ENCODE measurements at regions not wholly inside any gene's neighbourhood (a gene's known extent, or its start where the extent isn't known, plus 50 kb on each side); places are given as distances from the start of the nearest gene placed in this dataset.
"Not testable (repeated sequence)": the region's sequence is repeated elsewhere in the genome, so short reads cannot be mapped to it uniquely, and the experiment has no call there.

GRCh38 chr5:135740475-135740874 lies 94.0 kb upstream of the SLC25A48 start:
- TF ChIP-seq CTCF (IDR thresholded peaks at IDR 0.05) = no peak
- H3K4me3 Mint-ChIP-seq = no peak overlapping the region
- no peak overlapping the region for H3K27ac Mint-ChIP-seq
- H3K9me3 Mint-ChIP-seq = no peaks in the 10 kb centered on the region
- H3K4me1 Mint-ChIP-seq (ENCODE audit: low read depth) = no peaks in the 10 kb centered on the region
- no peaks in the 10 kb centered on the region for H3K36me3 Mint-ChIP-seq (ENCODE audit: low read depth)
- peaks cover 35% of the 10 kb centered on the region for H3K27me3 Mint-ChIP-seq (ENCODE audit: insufficient read depth)
- no peak for DNase-seq

- no peak overlapping the region for H3K4me3 Mint-ChIP-seq
- no peaks in the 10 kb centered on the region for H3K36me3 Mint-ChIP-seq (ENCODE audit: low read depth)
- no peaks in the 10 kb centered on the region for H3K4me1 Mint-ChIP-seq (ENCODE audit: low read depth)
- no peaks in the 10 kb centered on the region for H3K9me3 Mint-ChIP-seq
- no peak for TF ChIP-seq CTCF (IDR thresholded peaks at IDR 0.05)
- H3K27me3 Mint-ChIP-seq (ENCODE audit: insufficient read depth) = peaks cover 36% of the 10 kb centered on the region
- DNase-seq = peak; percentile 11
- H3K27ac Mint-ChIP-seq = no peak overlapping the region
These were observed 95.0 kb upstream of the SLC25A48 start for GRCh38 chr5:135739383-135739981.

- no peak overlapping the region for H3K27ac Mint-ChIP-seq
- H3K9me3 Mint-ChIP-seq = no peaks in the 10 kb centered on the region
- TF ChIP-seq CTCF (IDR thresholded peaks at IDR 0.05) = no peak
- no peaks in the 10 kb centered on the region for H3K4me1 Mint-ChIP-seq (ENCODE audit: low read depth)
- no peak overlapping the region for H3K4me3 Mint-ChIP-seq
- peaks cover 36% of the 10 kb centered on the region for H3K27me3 Mint-ChIP-seq (ENCODE audit: insufficient read depth)
- no peaks in the 10 kb centered on the region for H3K36me3 Mint-ChIP-seq (ENCODE audit: low read depth)
- no peak for DNase-seq
These were observed 95.9 kb upstream of the SLC25A48 start for GRCh38 chr5:135738564-135738875.

- H3K4me3 Mint-ChIP-seq = no peak overlapping the region
- TF ChIP-seq CTCF (IDR thresholded peaks at IDR 0.05) = no peak
- no peaks in the 10 kb centered on the region for H3K9me3 Mint-ChIP-seq
- H3K36me3 Mint-ChIP-seq (ENCODE audit: low read depth) = no peaks in the 10 kb centered on the region
- no peak overlapping the region for H3K27ac Mint-ChIP-seq
- DNase-seq = no peak
- H3K4me1 Mint-ChIP-seq (ENCODE audit: low read depth) = no peaks in the 10 kb centered on the region
- H3K27me3 Mint-ChIP-seq (ENCODE audit: insufficient read depth) = peaks cover 36% of the 10 kb centered on the region
These were observed 96.5 kb upstream of the SLC25A48 start for GRCh38 chr5:135737701-135738563.

- not testable (repeated sequence) for DNase-seq; H3K36me3 Mint-ChIP-seq (ENCODE audit: low read depth); H3K4me3 Mint-ChIP-seq; H3K9me3 Mint-ChIP-seq; H3K27ac Mint-ChIP-seq; H3K4me1 Mint-ChIP-seq (ENCODE audit: low read depth)
- peaks cover 33% of the 10 kb centered on the region for H3K27me3 Mint-ChIP-seq (ENCODE audit: insufficient read depth)
These were observed 97.5 kb upstream of the SLC25A48 start for GRCh38 chr5:135736952-135737351.

GRCh38 chr5:135735831-135736230 lies 98.6 kb upstream of the SLC25A48 start:
- Mint-ChIP-seq H3K27me3 (ENCODE audit: insufficient read depth) (peaks cover 33% of the 10 kb centered on the region), H3K9me3 (no peaks in the 10 kb centered on the region), H3K4me3 (no peak overlapping the region), H3K4me1 (ENCODE audit: low read depth) (no peaks in the 10 kb centered on the region), H3K27ac (no peak overlapping the region), H3K36me3 (ENCODE audit: low read depth) (no peaks in the 10 kb centered on the region)
- no peak for DNase-seq
- no peak for TF ChIP-seq CTCF (IDR thresholded peaks at IDR 0.05)

- not testable (repeated sequence) for H3K9me3 Mint-ChIP-seq; H3K4me1 Mint-ChIP-seq (ENCODE audit: low read depth); H3K4me3 Mint-ChIP-seq; H3K27ac Mint-ChIP-seq; H3K36me3 Mint-ChIP-seq (ENCODE audit: low read depth); DNase-seq
- H3K27me3 Mint-ChIP-seq (ENCODE audit: insufficient read depth) = peaks cover 33% of the 10 kb centered on the region
These were observed 99.5 kb upstream of the SLC25A48 start for GRCh38 chr5:135734956-135735355.

GRCh38 chr5:135731034-135731433 lies 103.4 kb upstream of the SLC25A48 start:
- H3K36me3 Mint-ChIP-seq (ENCODE audit: low read depth); H3K9me3 Mint-ChIP-seq; DNase-seq; H3K27me3 Mint-ChIP-seq (ENCODE audit: insufficient read depth); H3K4me3 Mint-ChIP-seq; H3K4me1 Mint-ChIP-seq (ENCODE audit: low read depth); H3K27ac Mint-ChIP-seq: not testable (repeated sequence)

- not testable (repeated sequence) for H3K4me3 Mint-ChIP-seq; H3K9me3 Mint-ChIP-seq; H3K27me3 Mint-ChIP-seq (ENCODE audit: insufficient read depth); H3K4me1 Mint-ChIP-seq (ENCODE audit: low read depth); H3K36me3 Mint-ChIP-seq (ENCODE audit: low read depth); H3K27ac Mint-ChIP-seq; DNase-seq
These were observed 104.3 kb upstream of the SLC25A48 start for GRCh38 chr5:135730161-135730560.
